MV-4-11 (cell line): ENCODE measurements at regions not wholly inside any gene's neighbourhood (a gene's known extent, or its start where the extent isn't known, plus 50 kb on each side); places are given as distances from the start of the nearest gene placed in this dataset.

Source experiments
- DNase-seq: peaks from one replicate; lab custom pipeline; 2025; lab: John Stamatoyannopoulos, UW

DNA sequence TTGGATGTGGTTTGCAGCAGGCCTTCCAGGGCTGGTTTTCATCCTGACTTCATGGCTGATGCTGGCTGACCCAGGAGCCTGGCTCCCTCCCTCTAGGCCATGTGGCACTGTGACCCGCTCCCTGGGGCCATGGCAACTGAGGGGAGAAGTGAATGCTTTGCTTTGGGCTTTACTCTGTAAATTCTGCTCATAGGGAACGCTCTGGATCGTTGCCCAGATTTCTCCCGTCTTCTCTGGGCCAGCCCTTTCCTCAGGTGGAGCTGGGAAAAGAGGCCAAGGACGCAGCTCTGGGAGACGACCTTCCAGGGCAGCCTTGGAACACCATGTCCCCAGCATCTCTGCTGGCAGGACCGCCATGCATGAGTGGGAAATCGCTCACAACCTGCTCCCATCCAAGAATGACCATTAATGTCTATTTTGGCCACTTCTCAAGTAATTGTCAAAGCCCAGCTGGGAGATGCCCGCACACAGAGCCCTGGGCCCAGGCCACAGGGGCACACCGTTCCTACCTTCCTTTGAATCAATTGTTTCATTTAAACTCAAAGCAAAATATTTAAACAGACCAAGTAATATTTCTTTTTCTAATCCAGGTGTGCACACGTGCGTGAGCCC lies 321.8 kb downstream of the TEX29 start:
- no peak for DNase-seq

DNA sequence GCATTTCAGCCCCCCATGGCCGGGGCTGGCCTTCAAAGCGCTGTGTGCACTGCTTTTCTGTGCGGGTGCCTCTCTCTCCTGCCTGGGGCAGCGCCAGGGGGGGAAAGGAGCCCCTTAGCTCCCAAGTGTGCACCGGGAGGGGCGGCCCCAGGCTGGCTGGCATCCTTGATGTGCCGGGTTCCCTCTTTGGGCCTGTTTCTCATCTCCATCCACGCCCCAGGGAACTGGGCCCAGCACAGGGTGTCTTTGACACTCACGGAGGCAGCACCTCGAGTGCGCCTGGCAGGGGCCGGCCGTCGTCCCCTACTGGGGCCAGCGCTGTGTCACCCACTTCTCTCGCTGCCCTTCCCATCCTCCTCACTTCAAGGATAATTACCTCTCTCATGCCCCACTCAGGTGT lies 324.3 kb downstream of the TEX29 start:
- DNase-seq, result no peak

DNA sequence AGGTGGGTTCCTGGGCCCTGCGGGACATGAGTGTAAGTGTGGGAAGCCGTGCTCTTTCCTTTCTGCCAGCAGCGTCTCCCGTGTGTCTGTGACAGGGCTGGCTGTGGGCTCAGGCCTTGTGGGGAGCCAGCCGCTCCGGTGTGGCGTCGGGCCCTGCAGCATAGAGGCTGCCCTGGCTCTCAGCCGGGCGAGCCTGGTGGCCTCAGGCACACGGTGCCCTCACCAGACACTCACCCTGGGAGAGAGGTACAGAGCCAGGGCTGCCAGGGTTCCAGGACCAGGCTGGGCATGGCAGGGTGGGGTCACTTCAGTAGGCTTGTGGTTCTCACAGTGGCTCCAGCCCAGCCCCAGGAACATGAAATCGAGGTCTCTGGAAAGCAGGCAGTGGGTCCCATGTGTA lies 324.8 kb downstream of the TEX29 start:
- DNase-seq, result no peak

DNA sequence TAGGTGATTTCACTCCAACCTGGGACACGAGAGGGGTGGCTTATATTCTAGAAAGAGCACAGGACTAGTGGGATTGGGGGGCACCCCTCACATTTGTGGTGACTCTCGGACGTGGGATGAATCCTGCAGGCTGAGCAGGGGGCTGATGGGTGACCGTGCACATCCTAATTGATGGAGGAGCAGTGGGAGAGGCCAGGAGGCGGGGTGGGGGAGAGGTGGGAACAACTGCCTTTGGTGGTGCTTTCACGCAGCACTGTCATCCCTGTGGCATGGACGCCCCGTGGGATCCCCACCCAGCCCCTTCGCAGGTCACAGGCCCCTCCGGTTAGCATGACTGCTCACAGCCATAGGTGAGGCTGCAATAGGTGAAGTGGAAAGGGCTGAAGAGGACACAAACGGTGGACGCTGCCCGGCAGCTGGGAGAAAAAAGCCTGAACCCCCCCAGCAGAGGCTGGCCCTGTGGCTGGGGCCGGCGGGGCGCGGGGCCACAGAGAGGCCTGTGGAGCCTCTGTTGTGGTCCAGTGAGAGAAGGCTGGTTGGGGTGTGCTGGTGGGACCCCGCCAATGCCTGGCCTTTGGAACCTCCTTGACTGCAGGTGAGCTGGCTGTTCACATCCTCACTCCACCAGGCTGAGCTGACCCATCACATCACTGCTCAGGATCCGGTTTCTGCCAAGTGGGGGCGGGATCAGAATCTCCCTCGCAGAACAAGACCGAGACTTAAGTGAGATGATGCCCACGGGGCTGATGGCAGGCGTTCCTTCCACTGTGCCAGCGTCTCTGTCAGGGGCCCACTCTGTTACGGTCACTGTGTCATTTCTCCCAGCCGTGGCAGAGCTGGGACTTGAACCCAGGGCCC lies 325.4 kb downstream of the TEX29 start:
- no peak for DNase-seq

DNA sequence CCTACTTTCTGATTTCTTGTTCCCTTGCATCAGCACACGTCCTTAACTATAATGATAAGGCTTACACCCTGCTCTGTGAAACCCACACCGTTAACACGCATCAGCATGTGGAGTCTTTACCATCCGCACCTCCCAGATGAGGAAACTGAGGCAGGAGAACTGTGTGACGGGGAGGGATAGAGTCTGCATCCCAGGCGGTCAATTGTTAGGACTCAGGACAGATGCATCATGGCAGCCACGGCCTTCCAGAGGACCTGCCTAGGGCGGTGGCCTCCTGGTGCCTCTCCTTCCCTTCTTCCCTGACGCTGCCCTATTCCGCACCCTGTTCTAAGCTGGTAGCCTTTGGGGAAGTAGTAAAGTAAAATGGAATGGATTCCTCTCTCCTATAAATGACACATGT lies 326.0 kb downstream of the TEX29 start:
- no peak for DNase-seq

DNA sequence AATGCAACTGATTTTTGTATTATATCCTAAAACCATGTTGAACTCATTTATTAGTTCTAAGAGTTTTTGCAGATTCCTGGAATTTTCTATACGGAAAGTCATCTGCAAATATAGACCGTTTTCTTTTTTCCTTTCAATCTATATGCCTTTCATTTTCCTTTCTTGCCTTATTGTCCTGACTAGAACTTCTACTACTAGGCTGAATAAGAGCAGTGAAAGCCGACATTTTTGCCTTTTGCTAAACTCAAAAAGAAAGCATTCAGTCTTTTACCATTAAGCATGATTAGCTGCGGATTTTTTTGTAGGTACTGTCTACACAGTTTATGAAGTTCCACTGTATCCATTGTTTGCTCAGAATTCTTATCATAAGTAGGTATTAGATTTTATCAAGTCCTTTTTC lies 328.4 kb downstream of the TEX29 start:
- no peak for DNase-seq

DNA sequence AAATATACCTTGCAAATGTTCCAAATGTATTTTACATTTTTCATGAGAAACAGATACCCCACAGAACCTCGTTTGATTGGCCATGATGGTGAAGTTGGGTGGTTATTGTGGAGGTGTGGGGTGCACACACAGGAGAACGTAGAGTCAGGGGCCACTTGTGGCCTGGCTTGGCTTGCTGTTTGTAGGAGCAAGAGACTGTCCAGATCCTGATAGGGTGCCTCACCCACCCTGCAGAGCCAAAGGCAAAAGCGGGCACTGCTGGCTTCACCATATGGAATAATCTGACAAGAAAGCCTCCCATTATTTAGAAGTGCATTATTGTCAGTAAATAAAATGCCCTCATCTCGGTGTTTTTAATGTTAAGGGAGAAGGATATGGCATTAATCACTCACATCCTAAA lies 330.2 kb downstream of the TEX29 start:
- no peak for DNase-seq

DNA sequence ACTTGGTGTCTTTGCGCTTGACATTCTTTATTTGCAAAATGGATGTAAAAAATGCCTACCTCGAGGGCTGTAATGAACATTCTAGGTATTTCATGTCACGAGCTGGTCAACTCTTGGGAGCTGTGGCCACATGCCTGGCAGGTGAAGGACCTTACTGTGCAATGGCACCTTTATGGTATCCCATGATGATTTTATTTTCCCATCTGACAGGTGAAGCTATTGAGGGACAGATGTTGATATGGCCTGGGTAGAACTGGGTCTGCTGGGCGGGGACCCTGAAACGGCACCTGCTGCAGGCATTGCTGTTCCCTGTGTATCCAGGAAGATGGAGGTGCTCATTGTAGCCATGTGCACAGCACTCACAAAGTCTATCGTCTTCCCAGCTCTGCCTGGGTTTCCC lies 332.2 kb downstream of the TEX29 start:
- no peak for DNase-seq

DNA sequence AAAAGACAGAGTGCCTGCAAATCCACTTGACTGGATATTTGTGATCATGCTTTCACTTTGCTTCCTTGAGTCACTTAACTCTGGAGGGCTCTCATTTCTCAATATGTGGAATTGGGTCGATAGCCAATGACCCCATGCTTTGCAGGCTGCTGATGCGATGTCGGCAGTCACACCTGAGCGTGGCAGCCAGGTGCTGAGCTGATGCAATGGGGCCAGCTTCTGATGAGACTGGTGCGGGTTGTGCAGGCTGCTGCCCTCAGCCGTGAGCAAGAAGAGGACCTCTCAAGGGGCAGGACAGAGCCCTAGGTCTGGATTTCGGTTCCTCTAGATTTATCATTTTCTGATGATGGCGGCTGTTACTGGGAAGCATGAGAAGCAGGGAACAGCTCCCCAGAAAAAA lies 334.1 kb downstream of the TEX29 start:
- no peak for DNase-seq

DNA sequence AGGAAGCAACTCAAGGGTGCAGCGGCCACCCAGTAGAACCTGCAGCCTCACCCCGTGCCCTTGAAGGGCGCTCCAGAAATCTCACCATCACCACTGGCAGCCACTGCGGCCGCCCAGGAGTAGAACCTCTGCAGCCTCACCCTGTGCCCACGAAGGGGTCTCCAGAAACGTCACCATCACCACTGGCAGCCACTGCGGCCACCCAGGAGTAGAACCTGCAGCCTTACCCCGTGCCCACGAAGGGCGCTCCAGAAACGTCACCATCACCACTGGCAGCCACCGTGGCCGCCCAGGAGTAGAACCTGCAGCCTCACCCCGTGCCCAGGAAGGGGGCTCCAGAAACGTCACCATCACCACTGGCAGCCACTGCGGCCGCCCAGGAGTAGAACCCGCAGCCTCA lies 336.0 kb downstream of the TEX29 start:
- DNase-seq, result no peak

DNA sequence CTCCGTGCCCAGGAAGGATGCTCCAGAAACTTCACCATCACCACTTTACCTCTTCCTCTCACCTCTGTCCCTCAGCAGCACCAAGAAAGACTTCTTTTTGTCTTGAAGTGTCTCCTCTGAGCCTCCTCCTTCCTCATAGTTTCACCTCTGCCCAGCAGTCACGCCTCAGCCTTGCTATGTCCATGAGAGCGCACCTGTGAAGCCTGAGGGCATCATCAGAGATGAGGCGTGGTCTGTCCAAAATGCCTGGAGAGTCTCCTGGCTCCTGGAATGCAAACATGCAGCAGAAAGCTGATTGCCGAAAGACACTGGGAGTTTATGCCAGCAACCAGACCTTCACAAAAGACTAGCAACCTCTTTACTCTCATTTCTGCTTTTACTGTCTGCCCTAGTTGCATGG lies 336.6 kb downstream of the TEX29 start:
- DNase-seq, result no peak

DNA sequence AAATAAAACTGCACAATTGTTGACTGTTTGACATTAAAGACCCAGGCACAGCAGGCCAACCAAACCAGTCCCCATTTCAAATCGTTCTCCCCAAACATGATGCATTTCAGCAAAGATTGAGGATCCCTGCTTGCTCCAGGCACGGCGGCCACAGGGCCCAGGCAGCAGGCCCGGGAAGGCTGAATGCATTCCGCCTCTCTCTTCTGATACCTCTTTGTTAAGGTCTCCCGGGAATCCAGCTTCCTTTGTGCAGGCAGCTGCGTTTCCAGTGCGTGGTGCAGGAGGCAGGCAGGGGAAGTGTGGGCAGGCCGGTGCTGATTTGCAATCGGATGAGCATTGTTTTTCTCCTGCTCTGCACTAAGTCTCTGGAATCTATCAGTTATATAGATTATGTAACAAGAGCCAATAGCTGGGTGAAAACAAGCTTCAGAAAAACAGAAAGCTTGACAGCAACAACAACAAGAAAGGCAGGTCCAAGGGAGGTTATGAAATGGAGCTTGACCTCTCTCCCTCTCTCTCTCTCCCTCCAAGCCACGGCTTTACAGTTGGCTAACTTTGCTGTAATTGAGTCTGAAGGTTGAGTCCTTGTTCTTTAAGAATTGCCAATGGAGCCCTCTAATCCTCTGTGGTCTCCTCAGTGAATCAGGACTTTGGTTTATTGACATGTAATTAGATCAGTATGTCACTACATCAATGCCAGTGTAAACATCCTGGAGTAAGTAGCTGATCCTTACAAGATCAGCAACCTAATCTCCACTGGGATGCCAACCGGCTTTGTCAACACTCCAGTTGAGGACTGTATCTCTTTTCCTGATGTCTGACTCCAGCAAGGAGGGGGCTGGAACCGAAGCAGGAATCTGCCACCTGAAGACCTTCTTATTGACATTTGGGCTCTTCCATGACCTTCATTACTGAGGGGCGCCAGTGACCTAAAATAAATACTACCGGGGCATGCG lies 338.0 kb downstream of the TEX29 start:
- DNase-seq, result no peak

DNA sequence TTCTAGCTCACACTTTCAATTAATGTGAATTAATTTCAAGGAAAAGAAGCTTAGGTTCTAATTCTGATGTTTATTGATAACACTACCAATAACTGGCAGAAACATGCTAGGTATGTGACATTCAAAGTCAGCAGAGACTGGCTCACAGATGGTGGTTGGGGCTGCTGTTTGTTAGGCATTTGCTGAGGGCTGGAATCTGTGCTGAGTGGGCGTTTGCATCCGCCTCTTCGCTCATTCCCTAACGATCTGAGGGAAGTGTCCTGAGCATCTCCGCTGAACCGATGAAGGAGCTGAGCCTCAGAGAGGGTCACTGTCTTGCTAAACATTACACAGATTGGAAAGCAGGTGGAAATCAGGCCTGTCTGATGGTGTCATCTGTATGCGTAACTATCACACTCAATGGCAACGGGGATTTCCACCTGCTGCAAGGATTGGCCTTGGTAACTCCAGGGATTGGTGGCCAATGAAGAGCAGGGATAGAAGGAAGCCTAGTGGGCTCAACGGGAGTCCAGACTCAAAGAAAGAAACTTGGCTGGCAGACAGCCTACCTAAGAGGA lies 338.9 kb downstream of the TEX29 start:
- no peak for DNase-seq

DNA sequence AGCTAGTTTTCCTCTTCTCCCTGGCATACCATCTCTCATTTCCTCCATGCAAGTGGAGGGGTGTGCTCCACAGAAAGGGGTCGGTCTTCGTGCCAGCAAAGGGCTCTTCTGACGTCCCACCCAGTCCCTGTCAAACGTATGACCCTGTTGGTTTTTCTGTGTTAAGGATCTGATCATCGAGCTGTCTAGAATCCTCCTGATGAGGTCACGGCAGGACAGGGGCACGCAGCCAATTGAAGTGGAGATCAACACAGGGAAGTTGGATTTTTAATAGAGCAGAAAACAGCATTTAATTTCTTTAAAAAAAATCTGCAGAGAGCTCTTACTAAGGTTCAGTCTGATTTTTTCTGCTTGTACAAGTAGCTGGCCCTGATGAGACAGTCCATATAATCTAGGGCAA lies 339.4 kb downstream of the TEX29 start:
- DNase-seq, result no peak

DNA sequence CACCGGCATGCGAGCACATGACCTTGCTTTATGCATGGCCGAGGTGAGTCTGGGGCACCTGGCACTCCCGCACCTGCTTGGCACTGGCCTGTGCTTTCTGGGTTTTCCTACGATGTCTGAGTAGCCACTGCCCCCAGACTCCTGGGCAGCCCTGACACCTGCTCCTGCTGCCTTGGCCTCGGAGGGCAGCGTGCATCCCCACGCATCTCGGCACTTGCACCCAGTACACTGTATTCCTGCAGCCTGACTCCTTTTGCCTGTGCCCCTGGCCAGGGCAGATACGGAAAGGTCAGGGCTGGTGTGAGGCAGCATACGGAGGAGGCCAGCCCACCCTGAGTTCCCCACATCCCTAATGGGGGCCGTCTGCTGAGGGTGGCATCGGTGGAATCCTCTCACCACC lies 340.6 kb downstream of the TEX29 start:
- no peak for DNase-seq

DNA sequence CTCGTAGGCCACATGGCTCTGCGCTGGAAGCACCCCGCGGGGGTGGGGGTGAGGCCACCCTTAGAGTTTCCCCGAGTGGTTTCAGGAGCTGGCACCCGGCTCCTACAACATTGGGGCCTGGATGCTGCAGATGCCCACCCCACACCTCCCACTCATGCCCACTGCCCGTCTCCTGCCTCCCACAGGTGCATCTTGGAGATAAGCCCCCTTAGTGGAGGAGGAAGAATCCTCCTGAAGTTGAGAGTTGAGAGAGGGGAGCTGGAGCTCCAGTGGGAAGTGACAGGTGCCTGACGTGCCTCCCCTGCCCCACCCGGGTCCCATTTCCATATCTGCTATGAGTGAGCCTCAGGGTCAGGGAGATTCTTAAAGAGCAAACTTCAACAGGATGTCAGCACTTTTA lies 341.3 kb downstream of the TEX29 start:
- no peak for DNase-seq

DNA sequence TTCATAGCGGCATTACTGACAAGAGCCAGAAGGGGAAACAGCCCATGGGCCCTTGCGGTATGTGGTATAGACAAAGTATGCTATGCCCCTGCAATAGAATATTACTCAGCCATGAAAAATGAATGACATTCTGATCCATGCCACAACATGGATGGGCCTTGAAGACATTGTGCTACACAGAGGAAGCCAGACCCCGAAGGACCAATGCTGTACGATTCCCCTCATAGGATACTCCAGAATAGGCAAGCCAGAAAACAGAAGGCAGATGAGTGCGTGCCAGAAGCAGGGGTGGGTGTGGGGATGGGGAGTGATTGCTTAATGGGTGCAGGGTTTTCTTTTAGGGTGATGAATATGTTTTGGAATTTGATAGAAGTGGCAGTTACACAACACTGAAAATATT lies 342.0 kb downstream of the TEX29 start:
- DNase-seq, result no peak

DNA sequence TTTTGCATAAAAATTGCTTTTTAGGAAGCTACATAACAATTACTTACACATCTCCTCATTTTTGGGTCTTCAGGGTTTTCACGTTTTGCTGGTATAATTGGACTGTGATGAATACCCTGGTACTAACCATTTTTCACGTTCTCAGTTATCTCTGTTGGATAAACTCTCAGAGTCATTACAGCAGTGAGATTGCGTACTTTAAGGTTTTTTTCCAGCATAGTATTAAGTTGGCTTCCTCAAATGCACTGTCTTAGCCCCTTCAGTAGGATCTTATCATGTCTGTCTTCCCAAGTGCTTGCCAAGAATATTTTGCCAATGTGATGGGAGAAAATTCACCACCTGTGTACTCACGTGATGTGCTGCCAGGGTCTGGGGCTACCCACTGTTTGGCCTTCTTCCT lies 342.5 kb downstream of the TEX29 start:
- no peak for DNase-seq

DNA sequence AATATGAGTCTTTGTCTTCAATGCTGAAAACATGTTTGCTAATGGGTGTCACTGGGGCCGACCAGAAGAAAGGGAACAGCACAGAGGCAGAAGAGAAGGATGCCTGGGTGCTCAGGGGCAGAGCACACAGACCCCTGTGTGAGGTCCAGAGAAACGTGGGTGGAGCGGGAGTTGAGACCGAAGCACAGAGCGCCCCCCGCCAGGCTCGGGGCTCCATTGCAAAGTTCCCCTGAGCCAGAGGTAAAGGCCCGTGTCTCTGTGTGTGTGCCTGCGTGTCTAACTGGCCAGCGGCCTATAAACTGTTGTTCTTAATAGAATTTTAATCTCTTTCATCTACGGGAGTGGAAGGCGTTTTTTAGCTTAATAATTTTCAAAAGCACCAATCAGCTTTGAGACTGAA lies 343.1 kb downstream of the TEX29 start:
- DNase-seq, result no peak

DNA sequence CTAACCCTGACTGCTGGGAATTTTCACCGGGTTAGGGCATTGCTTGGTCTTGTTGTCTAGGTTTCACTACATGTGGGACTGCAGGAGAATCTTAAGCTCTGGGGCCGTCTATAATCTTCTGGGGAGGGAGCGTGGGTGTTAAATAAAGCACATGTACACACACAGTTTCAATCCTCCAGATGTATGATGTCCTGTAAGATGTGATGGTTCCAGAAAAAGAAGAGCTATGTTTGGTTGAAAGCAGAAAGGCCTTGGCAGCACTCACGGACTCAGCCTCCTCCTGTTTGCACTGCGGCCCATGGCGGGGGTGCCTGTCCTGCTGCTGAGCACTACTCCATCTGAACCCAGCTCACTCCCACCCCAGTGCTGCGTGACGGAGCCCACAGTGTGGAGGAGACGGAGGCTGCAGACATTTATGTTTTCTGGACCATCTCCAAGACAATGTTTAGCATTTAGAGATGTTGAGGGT lies 343.5 kb downstream of the TEX29 start:
- no peak for DNase-seq

DNA sequence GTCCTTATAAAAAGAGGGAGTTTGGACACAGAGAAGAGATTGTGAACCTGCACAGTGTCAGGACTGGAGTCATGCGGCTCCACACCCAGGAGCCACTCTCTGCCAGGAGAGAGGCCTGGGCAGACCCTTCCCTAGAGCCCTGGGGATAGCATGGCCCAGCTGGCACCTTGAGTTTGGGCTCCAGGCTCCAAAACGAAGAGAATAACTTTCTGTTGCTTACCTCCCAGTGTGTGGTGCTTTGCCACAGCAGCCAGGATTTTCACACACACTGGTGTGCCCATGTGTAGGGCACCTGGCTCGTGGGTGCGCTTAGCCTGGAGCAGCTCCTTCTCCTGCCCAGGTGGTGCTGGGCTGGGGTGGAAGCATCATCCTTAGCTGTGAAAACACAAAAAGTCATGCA lies 344.3 kb downstream of the TEX29 start:
- DNase-seq, result no peak

DNA sequence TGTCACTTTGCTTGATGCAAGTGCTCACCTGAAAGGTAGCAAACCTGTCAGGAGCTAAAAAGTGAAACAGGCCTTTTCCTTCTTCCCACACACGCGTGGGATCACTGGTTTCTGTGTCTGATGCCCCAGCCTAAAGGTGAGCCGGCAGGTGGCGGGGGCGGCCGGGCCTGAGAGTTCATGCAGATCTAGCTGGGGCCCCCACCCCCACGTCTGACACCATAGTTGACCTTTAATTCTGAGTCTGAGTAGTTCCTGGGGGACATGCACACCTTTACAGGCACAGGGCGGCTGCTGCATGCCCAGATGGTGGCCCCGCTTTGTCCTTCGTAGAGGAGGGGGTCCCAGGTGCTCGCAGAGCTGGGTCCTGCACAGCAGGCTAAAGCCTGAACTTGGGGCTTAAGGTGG lies 345.3 kb downstream of the TEX29 start:
- no peak for DNase-seq
